Trophoblast cell (in vitro differentiated cells and primary cell): ENCODE measurements at regions not wholly inside any gene's neighbourhood (a gene's known extent, or its start where the extent isn't known, plus 50 kb on each side); places are given as distances from the start of the nearest gene placed in this dataset.

Source experiments
- DNase-seq, 2 donors: peaks; one replicate each; pipeline ENCODE4 v3.0.0-alpha.2; 2016
- H2AFZ ChIP-seq: 2 replicates; pipeline ENCODE4 v1.6.1; 2013; ENCODE audit warnings: low read length, moderate library complexity, mild to moderate bottlenecking; ENCODE audit not compliant: insufficient read depth, poor library complexity
- H2AK5ac ChIP-seq: 2 replicates; pipeline ENCODE4 v1.6.1; 2013; ENCODE audit warnings: mild to moderate bottlenecking, low read length
- H2BK120ac ChIP-seq: 2 replicates; pipeline ENCODE4 v1.6.1; 2013; ENCODE audit warnings: low read length, mild to moderate bottlenecking, moderate library complexity; ENCODE audit not compliant: insufficient read depth, poor library complexity
- H2BK12ac ChIP-seq: 2 replicates; pipeline ENCODE4 v1.6.1; 2013; ENCODE audit warnings: mild to moderate bottlenecking, low read length, moderate library complexity
- H2BK5ac ChIP-seq: 2 replicates; pipeline ENCODE4 v1.6.1; 2013; ENCODE audit warnings: low read length, low read depth, moderate library complexity, mild to moderate bottlenecking; ENCODE audit not compliant: poor library complexity
- H3K14ac ChIP-seq: 2 replicates; pipeline ENCODE4 v1.6.1; 2013; ENCODE audit warnings: mild to moderate bottlenecking, low read length
- H3K18ac ChIP-seq: 2 replicates; pipeline ENCODE4 v1.6.1; 2013; ENCODE audit warnings: mild to moderate bottlenecking, low read length
- H3K23ac ChIP-seq: 2 replicates; pipeline ENCODE4 v1.6.1; 2013; ENCODE audit warnings: low read length
- H3K27ac ChIP-seq: 2 replicates; pipeline ENCODE4 v1.5.1; 2013; ENCODE audit warnings: low read depth, mild to moderate bottlenecking, inconsistent platforms, low read length, moderate library complexity
- H3K27me3 ChIP-seq: 2 replicates; pipeline ENCODE4 v1.6.1; 2013; ENCODE audit warnings: inconsistent platforms, mild to moderate bottlenecking, low read length, moderate library complexity; ENCODE audit not compliant: insufficient read depth
- H3K36me3 ChIP-seq, 2 experiments: 1 replicate in 1 of 2; 2 replicates in 1 of 2; pipeline ENCODE4 v1.6.1; 2013; ENCODE audit warnings: low read length in 2 of 2, mild to moderate bottlenecking in 2 of 2, moderate library complexity in 1 of 2; ENCODE audit not compliant: insufficient read depth in 2 of 2, control insufficient read depth in 1 of 2
- H3K4ac ChIP-seq: 2 replicates; pipeline ENCODE4 v1.6.1; 2013; ENCODE audit warnings: low read depth, mild to moderate bottlenecking, low read length, moderate library complexity
- H3K4me1 ChIP-seq, 2 experiments: 1 replicate in 1 of 2; 2 replicates in 1 of 2; pipeline ENCODE4 v1.6.1; 2013; ENCODE audit warnings: low read length in 2 of 2, mild to moderate bottlenecking in 2 of 2, moderate library complexity in 1 of 2; ENCODE audit not compliant: insufficient read depth in 2 of 2, control insufficient read depth in 1 of 2
- H3K4me2 ChIP-seq: 2 replicates; pipeline ENCODE4 v1.6.1; 2013; ENCODE audit warnings: inconsistent platforms, mild to moderate bottlenecking, low read length, moderate library complexity
- H3K4me3 ChIP-seq: 2 replicates; pipeline ENCODE4 v1.5.1; 2013; ENCODE audit warnings: mild to moderate bottlenecking, low read depth, low read length, inconsistent platforms
- H3K79me1 ChIP-seq: one replicate; pipeline ENCODE4 v1.6.1; 2013; ENCODE audit warnings: low read length
- H3K79me2 ChIP-seq: 2 replicates; pipeline ENCODE4 v1.6.1; 2013; ENCODE audit warnings: low read length, mild to moderate bottlenecking; ENCODE audit not compliant: control insufficient read depth, insufficient read depth, poor library complexity
- H3K9ac ChIP-seq: 2 replicates; pipeline ENCODE4 v1.6.1; 2013; ENCODE audit warnings: mild to moderate bottlenecking, low read length
- H3K9me3 ChIP-seq: 2 replicates; pipeline ENCODE4 v1.6.1; 2013; ENCODE audit warnings: low read depth, mild to moderate bottlenecking, control low read depth, inconsistent platforms, low read length; ENCODE audit not compliant: insufficient read depth
- H4K12ac ChIP-seq: 2 replicates; pipeline ENCODE4 v1.6.1; 2013; ENCODE audit warnings: low read depth, mild to moderate bottlenecking, low read length, moderate library complexity
- H4K8ac ChIP-seq: 2 replicates; pipeline ENCODE4 v1.6.1; 2013; ENCODE audit warnings: low read depth, mild to moderate bottlenecking, low read length, moderate library complexity
- H4K91ac ChIP-seq: one replicate; pipeline ENCODE4 v1.6.1; 2013; ENCODE audit warnings: low read depth, mild to moderate bottlenecking, low read length, moderate library complexity
- WGBS: extraction: QIAGEN DNeasy Blood & Tissue Kit; methylation state at CpG from one replicate; pipeline ENCODE4 v1.1.7; 2013; ENCODE audit warnings: missing lambda C conversion rate; ENCODE audit not compliant: insufficient read length, insufficient coverage; ENCODE audit errors: extremely low coverage; 5-methylcytosine and 5-hydroxymethylcytosine counted together

DNA sequence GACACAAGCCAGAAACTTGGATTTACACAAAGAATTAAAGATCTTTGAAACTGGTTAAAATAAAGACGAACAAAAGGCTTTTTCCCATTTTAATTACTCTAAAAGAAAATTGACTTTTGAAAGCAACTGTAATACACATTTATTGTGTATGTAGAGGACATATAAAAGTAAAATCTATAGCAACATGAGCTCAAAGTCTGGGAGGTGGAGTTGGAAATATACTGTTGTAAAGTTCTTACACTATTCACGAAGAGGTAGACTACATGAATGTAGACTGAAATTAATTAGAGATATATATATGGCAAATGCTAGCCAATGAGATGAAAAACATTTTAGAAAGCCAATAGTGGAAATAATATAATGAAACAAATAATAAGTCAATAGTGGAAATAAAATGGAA is 251.0 kb downstream of the AHR start:
- Histone ChIP-seq H2AK5ac (no peak overlapping the region), H4K8ac (no peak overlapping the region), H2BK120ac (no peak overlapping the region), H3K4me3 (no peak overlapping the region), H3K4me2 (no peak overlapping the region), H3K79me2 (no peaks in the 10 kb centered on the region), H3K14ac (no peak overlapping the region), H3K27me3 (no peaks in the 10 kb centered on the region), H3K9me3 (peaks cover 2% of the 10 kb centered on the region), H3K9ac (no peak overlapping the region), H2AFZ (no peak overlapping the region), H3K23ac (no peak overlapping the region), H3K27ac (no peak overlapping the region), H3K36me3 (no peaks in the 10 kb centered on the region), H3K79me1 (no peaks in the 10 kb centered on the region), H4K91ac (no peak overlapping the region), H3K4me1 (no peaks in the 10 kb centered on the region), H2BK5ac (no peak overlapping the region), H3K18ac (no peak overlapping the region), H2BK12ac (no peak overlapping the region), H3K4ac (no peak overlapping the region), H4K12ac (no peak overlapping the region)
- no peak for DNase-seq
- no CpG with 5 or more reads among the region's 2 CpGs for WGBS

DNA sequence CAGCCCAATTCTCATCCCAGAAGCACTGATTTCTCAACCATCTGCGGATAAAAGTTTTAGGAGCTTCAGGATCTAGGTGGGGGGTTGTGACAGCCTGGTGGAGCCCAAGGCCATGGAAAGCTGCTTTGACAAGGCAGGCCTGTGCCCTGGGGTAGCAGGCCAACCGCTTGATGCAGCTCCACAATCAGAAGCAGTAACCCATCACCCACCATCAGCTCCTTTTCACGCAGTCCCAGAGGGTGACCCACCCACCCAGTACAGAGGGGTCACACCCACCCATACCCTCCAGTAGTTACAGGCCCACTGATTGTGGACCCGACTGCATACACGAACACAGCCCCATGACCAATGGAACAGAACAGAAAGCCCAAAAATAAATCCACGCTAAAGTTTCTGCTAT is 253.9 kb downstream of the AHR start:
- Histone ChIP-seq H2BK12ac (no peak overlapping the region), H4K8ac (no peak overlapping the region), H3K4me1 (no peaks in the 10 kb centered on the region), H4K12ac (no peak overlapping the region), H2AFZ (no peak overlapping the region), H3K14ac (no peak overlapping the region), H3K9ac (no peak overlapping the region), H3K4me3 (no peak overlapping the region), H3K36me3 (no peaks in the 10 kb centered on the region), H3K79me1 (no peaks in the 10 kb centered on the region), H4K91ac (no peak overlapping the region), H2AK5ac (no peak overlapping the region), H3K79me2 (no peaks in the 10 kb centered on the region), H3K23ac (no peak overlapping the region), H2BK120ac (no peak overlapping the region), H3K4ac (no peak overlapping the region), H3K9me3 (peaks cover 2% of the 10 kb centered on the region), H3K27ac (no peak overlapping the region), H3K18ac (no peak overlapping the region), H3K27me3 (no peaks in the 10 kb centered on the region), H2BK5ac (no peak overlapping the region), H3K4me2 (no peak overlapping the region)
- peak; percentile 47 to 67 for DNase-seq
- no CpG with 5 or more reads among the region's 6 CpGs for WGBS

DNA sequence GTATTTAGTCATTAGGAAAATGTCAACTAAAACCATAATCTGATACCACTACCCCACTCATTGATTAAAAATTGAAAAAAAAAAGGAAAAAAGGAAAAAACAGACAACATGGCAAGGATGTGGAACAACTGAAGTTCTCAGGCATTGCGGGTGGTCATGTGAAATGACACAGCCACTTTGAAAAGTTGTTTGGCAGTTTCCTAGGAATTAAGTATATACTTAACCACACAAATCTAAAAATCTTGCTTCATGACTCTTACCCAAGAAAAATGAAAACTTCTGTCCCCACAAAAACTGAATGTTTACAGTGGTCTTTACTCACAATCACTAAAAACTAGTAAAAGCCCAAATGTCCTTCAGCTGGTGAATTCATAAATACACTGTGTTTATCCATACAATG is 254.5 kb downstream of the AHR start:
- no peak overlapping the region for H3K27ac ChIP-seq
- H4K8ac ChIP-seq, result no peak overlapping the region
- no peaks in the 10 kb centered on the region for H3K79me2 ChIP-seq
- no peak overlapping the region for H4K91ac ChIP-seq
- H2AK5ac ChIP-seq, result no peak overlapping the region
- H2BK120ac ChIP-seq, result no peak overlapping the region
- WGBS, result no CpG with 5 or more reads among the region's 1 CpG
- no peak overlapping the region for H3K14ac ChIP-seq
- H3K4me3 ChIP-seq, result no peak overlapping the region
- H3K4me2 ChIP-seq, result no peak overlapping the region
- no peak overlapping the region for H3K9ac ChIP-seq
- H3K36me3 ChIP-seq, result no peaks in the 10 kb centered on the region
- H3K27me3 ChIP-seq, result no peaks in the 10 kb centered on the region
- no peak overlapping the region for H2BK5ac ChIP-seq
- H3K18ac ChIP-seq, result no peak overlapping the region
- no peaks in the 10 kb centered on the region for H3K79me1 ChIP-seq
- H3K9me3 ChIP-seq, result peaks cover 2% of the 10 kb centered on the region
- H3K23ac ChIP-seq, result no peak overlapping the region
- no peak overlapping the region for H2AFZ ChIP-seq
- peak in 1 of 2 donors; percentile 37 for DNase-seq
- H3K4me1 ChIP-seq, result no peaks in the 10 kb centered on the region
- H4K12ac ChIP-seq, result no peak overlapping the region
- no peak overlapping the region for H2BK12ac ChIP-seq
- H3K4ac ChIP-seq, result no peak overlapping the region

DNA sequence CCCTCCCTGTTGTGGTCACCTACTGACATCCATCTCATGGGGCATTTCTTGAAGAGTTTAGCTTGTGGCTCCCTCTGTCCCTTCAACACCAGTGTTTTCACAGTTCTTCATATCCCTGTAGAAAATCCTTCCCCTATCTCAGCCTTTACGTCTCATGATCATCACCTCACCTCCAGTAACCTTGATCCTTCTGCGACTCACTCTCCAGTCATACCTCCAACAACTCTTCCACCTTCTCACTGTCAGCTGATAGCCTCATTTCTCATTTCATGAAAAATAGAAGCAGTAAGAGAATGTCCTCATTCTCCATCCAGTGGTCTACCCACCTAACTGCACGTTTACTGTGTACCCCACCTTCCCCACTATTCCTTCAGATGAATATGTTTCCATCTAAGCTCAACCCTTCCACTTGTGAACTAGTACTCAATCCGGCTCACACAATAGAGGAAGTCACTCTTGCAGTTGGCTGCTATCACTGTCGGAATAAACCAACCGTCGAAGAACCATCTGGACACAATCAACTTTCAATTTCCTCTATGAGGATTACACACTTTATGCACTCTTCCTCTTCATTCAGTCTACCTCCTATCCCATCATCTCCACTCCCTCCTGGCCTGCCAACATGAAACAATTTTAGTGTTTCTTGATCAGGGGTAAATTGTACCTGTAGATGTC is 256.0 kb downstream of the AHR start:
- no peak overlapping the region for H3K23ac ChIP-seq
- H3K4me2 ChIP-seq, result no peak overlapping the region
- H2AFZ ChIP-seq, result no peak overlapping the region
- H2BK12ac ChIP-seq, result no peak overlapping the region
- no peaks in the 10 kb centered on the region for H3K79me1 ChIP-seq
- H3K27me3 ChIP-seq, result no peaks in the 10 kb centered on the region
- H4K8ac ChIP-seq, result no peak overlapping the region
- DNase-seq, result no peak
- no peak overlapping the region for H2BK120ac ChIP-seq
- H4K91ac ChIP-seq, result no peak overlapping the region
- H3K36me3 ChIP-seq, result no peaks in the 10 kb centered on the region
- H4K12ac ChIP-seq, result no peak overlapping the region
- no peak overlapping the region for H3K18ac ChIP-seq
- no peaks in the 10 kb centered on the region for H3K79me2 ChIP-seq
- H2AK5ac ChIP-seq, result no peak overlapping the region
- WGBS, result no CpG with 5 or more reads among the region's 7 CpGs
- H3K27ac ChIP-seq, result no peak overlapping the region
- H3K4ac ChIP-seq, result no peak overlapping the region
- H3K14ac ChIP-seq, result no peak overlapping the region
- no peak overlapping the region for H3K9ac ChIP-seq
- H3K4me3 ChIP-seq, result no peak overlapping the region
- H3K4me1 ChIP-seq, result no peaks in the 10 kb centered on the region
- no peak overlapping the region for H2BK5ac ChIP-seq
- H3K9me3 ChIP-seq, result peaks cover 2% of the 10 kb centered on the region
